Amniotic epithelial cell (primary cell): ENCODE measurements at regions not wholly inside any gene's neighbourhood (a gene's known extent, or its start where the extent isn't known, plus 50 kb on each side); places are given as distances from the start of the nearest gene placed in this dataset.

Experiments
- DNase-seq: peaks from one replicate; pipeline ENCODE4 v3.0.0-alpha.2; 2010; ENCODE audit warnings: low read depth

GRCh38 chr2:102967451-102967850 is 205.6 kb downstream of the TMEM182 start:
- no peak for DNase-seq

- DNase-seq: no peak
These were observed 206.5 kb downstream of the TMEM182 start for GRCh38 chr2:102968375-102968774.

- no peak for DNase-seq
These were observed 209.9 kb downstream of the TMEM182 start for GRCh38 chr2:102971701-102972100.

GRCh38 chr2:102975996-102976975 is 214.5 kb downstream of the TMEM182 start:
- DNase-seq: no peak

GRCh38 chr2:102977426-102978090 is 215.7 kb downstream of the TMEM182 start:
- DNase-seq: no peak

- no peak for DNase-seq
These were observed 216.3 kb downstream of the TMEM182 start for GRCh38 chr2:102978091-102978490.

GRCh38 chr2:102979429-102979828 is 217.6 kb downstream of the TMEM182 start:
- DNase-seq: no peak

GRCh38 chr2:102983786-102984185 is 222.0 kb downstream of the TMEM182 start:
- no peak for DNase-seq

- DNase-seq: no peak
These were observed 225.1 kb downstream of the TMEM182 start for GRCh38 chr2:102986826-102987490.

GRCh38 chr2:102992607-102993006 is 230.8 kb downstream of the TMEM182 start:
- DNase-seq: no peak

GRCh38 chr2:102999958-103000357 is 238.1 kb downstream of the TMEM182 start:
- no peak for DNase-seq

- no peak for DNase-seq
These were observed 241.1 kb downstream of the TMEM182 start for GRCh38 chr2:103002954-103003353.

GRCh38 chr2:103003750-103004260 is 242.0 kb downstream of the TMEM182 start:
- no peak for DNase-seq

- no peak for DNase-seq
These were observed 242.7 kb downstream of the TMEM182 start for GRCh38 chr2:103004426-103004942.

- DNase-seq: no peak
These were observed 243.6 kb downstream of the TMEM182 start for GRCh38 chr2:103005393-103005792.

- no peak for DNase-seq
These were observed 245.3 kb downstream of the TMEM182 start for GRCh38 chr2:103007086-103007485.

- DNase-seq: no peak
These were observed 246.8 kb downstream of the TMEM182 start for GRCh38 chr2:103008586-103008985.

- DNase-seq: no peak
These were observed 248.0 kb downstream of the TMEM182 start for GRCh38 chr2:103009871-103010270.

GRCh38 chr2:103010306-103010705 is 248.5 kb downstream of the TMEM182 start:
- no peak for DNase-seq

- DNase-seq: no peak
These were observed 248.9 kb downstream of the TMEM182 start for GRCh38 chr2:103010751-103011150.

- no peak for DNase-seq
These were observed 250.8 kb downstream of the TMEM182 start for GRCh38 chr2:103012590-103012989.

GRCh38 chr2:103025056-103025455 is 263.2 kb downstream of the TMEM182 start:
- no peak for DNase-seq
